H9 (cell line): ENCODE measurements at regions not wholly inside any gene's neighbourhood (a gene's known extent, or its start where the extent isn't known, plus 50 kb on each side); places are given as distances from the start of the nearest gene placed in this dataset.

Experiments
- DNase-seq: peaks from one replicate; pipeline ENCODE4 v3.0.0-alpha.2; 2017
- H2AFZ ChIP-seq: one replicate; pipeline ENCODE4 v1.6.1; 2013; ENCODE audit warnings: mild to moderate bottlenecking, low read length, control low read depth, moderate library complexity
- H2AK5ac ChIP-seq: 2 replicates; pipeline ENCODE4 v1.6.1; 2013; ENCODE audit warnings: low read length, control low read depth, mixed read lengths; ENCODE audit not compliant: insufficient read length
- H2BK120ac ChIP-seq: one replicate; pipeline ENCODE4 v1.6.1; 2013; ENCODE audit warnings: low read depth, mild to moderate bottlenecking, low read length, control low read depth, inconsistent platforms; ENCODE audit not compliant: poor library complexity, severe bottlenecking
- H2BK12ac ChIP-seq: 2 replicates; pipeline ENCODE4 v1.6.1; 2013; ENCODE audit warnings: low read length, control low read depth, mixed read lengths, low read depth; ENCODE audit not compliant: insufficient read length
- H2BK15ac ChIP-seq: 2 replicates; pipeline ENCODE4 v1.6.1; 2013; ENCODE audit warnings: low read depth, low read length, control low read depth
- H2BK20ac ChIP-seq: one replicate; pipeline ENCODE4 v1.6.1; 2013; ENCODE audit warnings: low read depth, mild to moderate bottlenecking, low read length, control low read depth, inconsistent platforms; ENCODE audit not compliant: poor library complexity, severe bottlenecking
- H2BK5ac ChIP-seq: 2 replicates; pipeline ENCODE4 v1.6.1; 2013; ENCODE audit warnings: low read length, control low read depth, mixed read lengths; ENCODE audit not compliant: insufficient read length
- H3K14ac ChIP-seq: 2 replicates; pipeline ENCODE4 v1.6.1; 2013; ENCODE audit warnings: low read length, control low read depth; ENCODE audit not compliant: insufficient read depth
- H3K18ac ChIP-seq: 2 replicates; pipeline ENCODE4 v1.6.1; 2013; ENCODE audit warnings: low read depth, mild to moderate bottlenecking, mixed read lengths, low read length, control low read depth; ENCODE audit not compliant: insufficient read length
- H3K23ac ChIP-seq: 2 replicates; pipeline ENCODE4 v1.6.1; 2013; ENCODE audit warnings: low read length, control low read depth, mixed read lengths, low read depth; ENCODE audit not compliant: insufficient read length
- H3K23me2 ChIP-seq: 2 replicates; pipeline ENCODE4 v1.6.1; 2013; ENCODE audit warnings: low read depth, mild to moderate bottlenecking, mixed read lengths, low read length, control low read depth; ENCODE audit not compliant: insufficient read length, poor library complexity, severe bottlenecking
- H3K27ac ChIP-seq: 2 replicates; pipeline ENCODE4 v1.5.1; 2013; ENCODE audit warnings: low read length, control low read depth, mixed read lengths, low read depth; ENCODE audit not compliant: insufficient read length
- H3K27me3 ChIP-seq: 2 replicates; pipeline ENCODE4 v1.6.1; 2013; ENCODE audit warnings: low read length, control low read depth, inconsistent platforms; ENCODE audit not compliant: insufficient read depth
- H3K4ac ChIP-seq: 2 replicates; pipeline ENCODE4 v1.6.1; 2013; ENCODE audit warnings: low read depth, mild to moderate bottlenecking, control low read depth, inconsistent platforms, low read length, moderate library complexity
- H3K4me1 ChIP-seq: 2 replicates; pipeline ENCODE4 v1.6.1; 2013; ENCODE audit warnings: low read length, control low read depth, inconsistent platforms; ENCODE audit not compliant: insufficient read depth
- H3K4me2 ChIP-seq: 2 replicates; pipeline ENCODE4 v1.6.1; 2013; ENCODE audit warnings: low read length, control low read depth, mixed read lengths; ENCODE audit not compliant: insufficient read length, insufficient read depth
- H3K56ac ChIP-seq: 2 replicates; pipeline ENCODE4 v1.6.1; 2013; ENCODE audit warnings: low read depth, mild to moderate bottlenecking, mixed read lengths, low read length, control low read depth; ENCODE audit not compliant: insufficient read length
- H3K79me1 ChIP-seq: 2 replicates; pipeline ENCODE4 v1.6.1; 2013; ENCODE audit warnings: low read depth, mild to moderate bottlenecking, moderate library complexity, low read length, control low read depth, inconsistent platforms; ENCODE audit not compliant: insufficient read depth, poor library complexity, severe bottlenecking
- H3K79me2 ChIP-seq: 2 replicates; pipeline ENCODE4 v1.6.1; 2013; ENCODE audit warnings: low read length, control low read depth, inconsistent platforms; ENCODE audit not compliant: insufficient read depth
- H3K9ac ChIP-seq: 2 replicates; pipeline ENCODE4 v1.6.1; 2013; ENCODE audit warnings: low read length, control low read depth, mixed read lengths; ENCODE audit not compliant: insufficient read length; ENCODE audit errors: extremely low read depth
- H3K9me3 ChIP-seq: one replicate; pipeline ENCODE4 v1.6.1; 2013; ENCODE audit warnings: low read depth, low read length, inconsistent platforms; ENCODE audit not compliant: control insufficient read depth
- H3T11ph ChIP-seq: one replicate; pipeline ENCODE4 v1.6.1; 2013; ENCODE audit warnings: mild to moderate bottlenecking, low read length, control low read depth, inconsistent platforms
- H4K20me1 ChIP-seq: one replicate; pipeline ENCODE4 v1.6.1; 2013; ENCODE audit not compliant: control insufficient read depth, insufficient read length, insufficient read depth
- H4K5ac ChIP-seq: 2 replicates; pipeline ENCODE4 v1.6.1; 2013; ENCODE audit warnings: low read depth, mild to moderate bottlenecking, mixed read lengths, low read length, control low read depth; ENCODE audit not compliant: insufficient read length
- H4K8ac ChIP-seq: replicated peaks from 2 replicates; pipeline ENCODE4 v1.6.1; 2013; ENCODE audit warnings: low read length, control low read depth, mixed read lengths, low read depth; ENCODE audit not compliant: insufficient read length
- H4K91ac ChIP-seq: 2 replicates; pipeline ENCODE4 v1.6.1; 2013; ENCODE audit warnings: low read depth, mild to moderate bottlenecking, moderate library complexity, mixed read lengths, low read length, control low read depth; ENCODE audit not compliant: insufficient read length
- H3K27ac Mint-ChIP-seq, 3 experiments: 2 replicates in 2 of 3; 3 replicates in 1 of 3; pipeline ENCODE4 v1.8.0; 2020 to 2021; ENCODE audit warnings: mixed read lengths in 3 of 3, mild to moderate bottlenecking in 1 of 3, moderate library complexity in 1 of 3
- H3K27me3 Mint-ChIP-seq: 2 replicates; pipeline ENCODE4 v1.8.0; 2021; ENCODE audit warnings: low read depth, mild to moderate bottlenecking, moderate library complexity, mixed read lengths
- H3K36me3 Mint-ChIP-seq, 3 experiments: 2 replicates in 2 of 3; 3 replicates in 1 of 3; pipeline ENCODE4 v1.8.0; 2020 to 2021; ENCODE audit warnings: low read depth in 3 of 3, mixed read lengths in 3 of 3; ENCODE audit not compliant: insufficient read depth in 1 of 3
- H3K4me1 Mint-ChIP-seq, 2 experiments: 2 replicates each; pipeline ENCODE4 v1.8.0; 2020; ENCODE audit warnings: mixed read lengths in 2 of 2
- H3K4me3 Mint-ChIP-seq, 2 experiments: 2 replicates in 1 of 2; 3 replicates in 1 of 2; pipeline ENCODE4 v1.8.0; 2020 to 2021; ENCODE audit warnings: mild to moderate bottlenecking in 2 of 2, mixed read lengths in 2 of 2, moderate library complexity in 1 of 2
- H3K9me3 Mint-ChIP-seq, 2 experiments: 2 replicates in 1 of 2; 3 replicates in 1 of 2; pipeline ENCODE4 v1.8.0; 2020; ENCODE audit warnings: mild to moderate bottlenecking in 2 of 2, mixed read lengths in 2 of 2, moderate library complexity in 1 of 2
- WGBS: extraction: QIAGEN DNeasy Blood & Tissue Kit; methylation state at CpG from one replicate; pipeline ENCODE4 v1.1.7; 2013; ENCODE audit warnings: missing lambda C conversion rate, low lambda C conversion rate, mixed read lengths; ENCODE audit not compliant: insufficient read length; ENCODE audit errors: extremely low coverage; 5-methylcytosine and 5-hydroxymethylcytosine counted together
- TF ChIP-seq, protein P1 (sequence below): fragments of 200-600 bp; sonication (generic); conservative IDR thresholded peaks from 3 replicates; pipeline ENCODE4 v1.8.0; 2021; ENCODE audit warnings: antibody characterized with exemption, mild to moderate bottlenecking

DNA sequence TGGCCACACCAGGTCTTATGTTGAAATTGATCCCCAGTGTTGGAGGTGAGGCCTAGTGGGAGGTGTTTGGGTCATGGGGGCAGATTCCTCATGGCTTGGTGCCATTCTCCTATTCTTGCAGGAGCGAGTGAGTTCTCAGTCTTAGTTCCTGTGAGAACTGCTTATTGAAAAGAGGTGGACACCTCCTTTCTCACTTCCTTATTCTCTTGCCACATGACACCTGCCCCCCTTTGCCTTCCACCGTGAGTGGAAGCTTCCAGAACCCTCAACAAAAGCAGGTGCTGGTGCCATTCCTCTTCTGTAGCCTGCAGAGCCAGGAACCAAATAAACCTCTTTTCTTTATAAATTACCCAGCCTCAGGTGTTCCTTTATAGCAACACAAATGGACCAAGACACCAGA lies 318.1 kb upstream of the MCTP2 start:
- no peak overlapping the region for H3K27ac ChIP-seq

More for the DNA sequence above, 318.1 kb upstream of the MCTP2 start:
- Histone ChIP-seq H3K79me1 (no peaks in the 10 kb centered on the region), H3K79me2 (no peaks in the 10 kb centered on the region), H2BK15ac (no peak overlapping the region), H3K27me3 (no peaks in the 10 kb centered on the region), H2BK120ac (no peak overlapping the region), H2AFZ (no peak overlapping the region), H2BK12ac (no peak overlapping the region), H3K9ac (no peak overlapping the region), H3K4ac (no peak overlapping the region), H4K20me1 (no peaks in the 10 kb centered on the region), H2BK5ac (no peak overlapping the region), H3K4me2 (no peak overlapping the region), H3K23me2 (no peaks in the 10 kb centered on the region), H3K56ac (no peak overlapping the region), H2BK20ac (no peak overlapping the region), H4K91ac (no peak overlapping the region), H3K14ac (no peak overlapping the region), H4K5ac (no peak overlapping the region), H3K23ac (no peak overlapping the region), H3K9me3 (no peaks in the 10 kb centered on the region), H2AK5ac (no peak overlapping the region), H3T11ph (no peak overlapping the region), H4K8ac (no peak overlapping the region), H3K18ac (no peak overlapping the region), H3K4me1 (no peaks in the 10 kb centered on the region)
- Mint-ChIP-seq H3K27me3 (0 out of 2 replicates have a peak, but pooled peaks cover 1% of the 10 kb centered on the region), H3K36me3 (no peaks in the 10 kb centered on the region), H3K4me3 (no peak overlapping the region), H3K9me3 (no peaks in the 10 kb centered on the region), H3K27ac (no peak overlapping the region; a peak in 1 of 7 replicates), H3K4me1 (peaks cover 12 to 13% of the 10 kb centered on the region in 2 experiments)
- no peak for DNase-seq
- TF ChIP-seq, protein P1, sequence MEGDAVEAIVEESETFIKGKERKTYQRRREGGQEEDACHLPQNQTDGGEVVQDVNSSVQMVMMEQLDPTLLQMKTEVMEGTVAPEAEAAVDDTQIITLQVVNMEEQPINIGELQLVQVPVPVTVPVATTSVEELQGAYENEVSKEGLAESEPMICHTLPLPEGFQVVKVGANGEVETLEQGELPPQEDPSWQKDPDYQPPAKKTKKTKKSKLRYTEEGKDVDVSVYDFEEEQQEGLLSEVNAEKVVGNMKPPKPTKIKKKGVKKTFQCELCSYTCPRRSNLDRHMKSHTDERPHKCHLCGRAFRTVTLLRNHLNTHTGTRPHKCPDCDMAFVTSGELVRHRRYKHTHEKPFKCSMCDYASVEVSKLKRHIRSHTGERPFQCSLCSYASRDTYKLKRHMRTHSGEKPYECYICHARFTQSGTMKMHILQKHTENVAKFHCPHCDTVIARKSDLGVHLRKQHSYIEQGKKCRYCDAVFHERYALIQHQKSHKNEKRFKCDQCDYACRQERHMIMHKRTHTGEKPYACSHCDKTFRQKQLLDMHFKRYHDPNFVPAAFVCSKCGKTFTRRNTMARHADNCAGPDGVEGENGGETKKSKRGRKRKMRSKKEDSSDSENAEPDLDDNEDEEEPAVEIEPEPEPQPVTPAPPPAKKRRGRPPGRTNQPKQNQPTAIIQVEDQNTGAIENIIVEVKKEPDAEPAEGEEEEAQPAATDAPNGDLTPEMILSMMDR = no peak
- no CpG with 5 or more reads among the region's 2 CpGs for WGBS
